ENCODE measurements at regions not wholly inside any gene's neighbourhood (a gene's known extent, or its start where the extent isn't known, plus 50 kb on each side); places are given as distances from the start of the nearest gene placed in this dataset.

DNA sequence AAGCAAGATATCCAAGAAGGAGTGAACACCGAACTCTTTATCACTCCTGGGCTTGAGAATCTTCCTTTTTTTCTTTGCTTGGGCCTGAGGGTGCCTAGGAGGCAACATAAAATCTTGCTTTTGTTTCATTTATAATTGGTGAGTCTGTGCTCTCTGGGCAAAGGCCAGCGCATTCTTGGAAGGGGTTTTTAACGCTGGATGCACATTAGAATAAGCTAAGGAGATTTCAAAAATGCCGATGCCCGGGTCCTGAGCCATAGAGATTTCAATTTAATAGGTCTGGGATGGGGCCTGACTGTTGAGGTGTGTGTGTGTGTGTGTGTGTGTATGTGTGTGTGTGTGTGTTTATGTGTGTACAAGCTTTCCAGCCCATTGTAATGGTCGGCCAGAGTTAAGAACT is 62.0 kb upstream of the SORCS3 start:
- TF ChIP-seq, protein P1, sequence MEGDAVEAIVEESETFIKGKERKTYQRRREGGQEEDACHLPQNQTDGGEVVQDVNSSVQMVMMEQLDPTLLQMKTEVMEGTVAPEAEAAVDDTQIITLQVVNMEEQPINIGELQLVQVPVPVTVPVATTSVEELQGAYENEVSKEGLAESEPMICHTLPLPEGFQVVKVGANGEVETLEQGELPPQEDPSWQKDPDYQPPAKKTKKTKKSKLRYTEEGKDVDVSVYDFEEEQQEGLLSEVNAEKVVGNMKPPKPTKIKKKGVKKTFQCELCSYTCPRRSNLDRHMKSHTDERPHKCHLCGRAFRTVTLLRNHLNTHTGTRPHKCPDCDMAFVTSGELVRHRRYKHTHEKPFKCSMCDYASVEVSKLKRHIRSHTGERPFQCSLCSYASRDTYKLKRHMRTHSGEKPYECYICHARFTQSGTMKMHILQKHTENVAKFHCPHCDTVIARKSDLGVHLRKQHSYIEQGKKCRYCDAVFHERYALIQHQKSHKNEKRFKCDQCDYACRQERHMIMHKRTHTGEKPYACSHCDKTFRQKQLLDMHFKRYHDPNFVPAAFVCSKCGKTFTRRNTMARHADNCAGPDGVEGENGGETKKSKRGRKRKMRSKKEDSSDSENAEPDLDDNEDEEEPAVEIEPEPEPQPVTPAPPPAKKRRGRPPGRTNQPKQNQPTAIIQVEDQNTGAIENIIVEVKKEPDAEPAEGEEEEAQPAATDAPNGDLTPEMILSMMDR (IDR thresholded peaks at IDR 0.05; ENCODE audit: insufficient read depth, low read depth, low read length, missing control alignments), result no peak
- H3K4me3 ChIP-seq (ENCODE audit: low read length), result no peak overlapping the region
- no peak for DNase-seq (ENCODE audit: low read depth)

DNA sequence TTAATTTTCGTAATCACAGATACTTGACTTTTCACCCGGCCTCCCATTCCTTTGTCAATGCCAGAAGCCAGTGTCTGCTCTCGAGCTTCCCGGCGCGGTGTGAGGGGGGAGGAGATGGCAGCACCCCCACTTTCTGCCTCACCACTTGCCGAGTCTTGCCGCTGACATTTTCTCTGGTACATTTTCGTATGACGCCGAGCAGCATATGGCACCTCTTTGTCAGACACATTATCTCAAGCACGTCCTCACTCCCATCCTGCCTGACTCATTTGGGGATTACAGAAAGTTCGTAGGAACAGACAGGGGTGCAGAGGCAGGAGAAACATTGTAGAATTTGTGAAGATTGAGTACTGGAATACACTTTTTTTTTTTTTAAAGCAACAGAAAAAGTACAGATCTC is 60.8 kb upstream of the SORCS3 start:
- DNase-seq (ENCODE audit: low read depth), result peak; percentile 74
- TF ChIP-seq, protein P1 (IDR thresholded peaks at IDR 0.05; ENCODE audit: insufficient read depth, low read depth, low read length, missing control alignments), result no peak
- no peak overlapping the region for H3K4me3 ChIP-seq (ENCODE audit: low read length)

DNA sequence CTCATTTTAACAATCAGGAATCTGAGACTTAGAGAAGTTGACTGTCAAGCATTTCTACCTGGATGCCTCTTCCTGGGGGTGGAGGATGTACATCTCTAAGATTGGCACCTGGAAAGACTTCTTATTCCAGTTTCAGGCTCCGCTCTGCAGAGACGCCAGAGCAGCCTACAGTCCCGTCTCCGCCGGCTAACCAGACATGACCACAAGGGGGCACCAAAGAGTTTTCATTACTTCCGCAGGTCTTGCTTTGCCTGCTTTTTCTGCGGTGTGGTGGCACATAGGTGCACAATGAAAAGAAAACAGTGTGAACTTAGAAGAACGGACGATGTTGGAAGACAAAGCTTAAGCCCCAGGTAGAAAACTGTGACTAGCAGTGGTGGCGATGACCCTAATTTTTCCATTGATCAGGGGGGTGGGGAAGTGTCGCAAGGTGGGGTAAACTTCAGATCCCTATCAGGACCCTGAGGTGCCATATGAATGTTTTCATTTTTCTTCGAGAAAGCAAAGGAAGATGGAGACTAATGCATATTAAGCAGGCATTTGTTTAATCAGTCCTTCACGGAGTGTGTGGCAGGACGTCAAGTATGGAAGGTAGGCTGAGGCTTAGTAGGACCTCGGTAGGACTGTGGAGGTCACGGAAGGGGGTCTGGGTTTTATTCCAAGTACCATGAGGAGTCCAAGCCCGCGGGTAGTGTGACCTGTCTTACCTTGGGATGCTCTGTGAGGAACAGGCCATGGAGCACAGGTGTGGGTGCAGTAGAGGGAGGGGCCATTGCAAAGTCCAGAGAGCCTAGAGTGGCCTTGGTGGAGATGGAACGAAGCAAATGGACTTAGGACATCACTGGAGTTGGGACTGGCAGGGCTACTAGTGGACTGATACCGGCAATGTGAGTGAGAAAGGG is 60.1 kb upstream of the SORCS3 start:
- H3K4me3 ChIP-seq (ENCODE audit: low read length), result no peak overlapping the region
- peak; percentile 85 for DNase-seq (ENCODE audit: low read depth)
- TF ChIP-seq, protein P1 (IDR thresholded peaks at IDR 0.05; ENCODE audit: insufficient read depth, low read depth, low read length, missing control alignments), result peak; percentile 88

GRCh38 chr10:104581884-104582601 is 59.0 kb upstream of the SORCS3 start:
- no peak overlapping the region for H3K4me3 ChIP-seq (ENCODE audit: low read length)
- TF ChIP-seq, protein P1 (IDR thresholded peaks at IDR 0.05; ENCODE audit: insufficient read depth, low read depth, low read length, missing control alignments), result no peak
- peak; percentile 93 for DNase-seq (ENCODE audit: low read depth)

DNA sequence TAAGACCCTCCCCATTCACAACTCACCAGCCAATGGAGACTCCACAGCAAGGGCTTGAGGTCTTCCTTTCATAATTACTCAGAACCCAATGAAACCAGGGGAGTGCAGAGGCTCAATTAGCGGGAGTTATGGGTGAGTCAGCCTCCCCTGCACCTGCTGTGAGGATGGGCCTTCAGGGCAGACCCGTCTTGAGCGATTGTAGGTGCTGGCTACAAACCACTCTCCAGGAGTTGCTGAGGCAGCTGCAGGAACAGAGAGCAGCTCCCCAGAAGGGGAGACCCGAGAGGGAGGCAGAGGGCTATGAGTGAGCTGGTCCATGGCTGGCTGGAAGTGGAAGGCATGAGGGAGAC is 58.5 kb upstream of the SORCS3 start:
- peak; percentile 76 for DNase-seq (ENCODE audit: low read depth)
- no peak overlapping the region for H3K4me3 ChIP-seq (ENCODE audit: low read length)
- TF ChIP-seq, protein P1 (IDR thresholded peaks at IDR 0.05; ENCODE audit: insufficient read depth, low read depth, low read length, missing control alignments), result no peak

DNA sequence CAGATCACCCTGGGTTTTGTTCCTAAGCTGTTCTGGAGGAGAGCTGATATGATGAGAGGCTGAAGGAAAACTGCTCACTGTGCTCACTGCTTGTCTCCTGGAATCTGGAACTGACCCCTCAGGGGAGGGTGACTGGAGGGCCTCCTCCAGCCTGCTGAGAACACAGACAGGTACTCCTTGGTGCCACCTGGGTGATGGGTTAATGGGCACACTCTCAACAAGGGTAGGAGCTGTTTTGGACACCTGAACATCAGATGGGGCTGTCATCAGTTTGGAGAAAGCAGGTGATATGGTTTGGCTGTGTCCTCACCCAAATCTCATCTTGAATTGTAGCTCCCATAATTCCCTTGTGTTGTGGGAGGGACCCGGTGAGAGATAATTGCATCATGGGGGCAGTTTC is 58.1 kb upstream of the SORCS3 start:
- TF ChIP-seq, protein P1 (IDR thresholded peaks at IDR 0.05; ENCODE audit: insufficient read depth, low read depth, low read length, missing control alignments), result no peak
- no peak for DNase-seq (ENCODE audit: low read depth)
- H3K4me3 ChIP-seq (ENCODE audit: low read length), result no peak overlapping the region
